ENCODE measurements at regions not wholly inside any gene's neighbourhood (a gene's known extent, or its start where the extent isn't known, plus 50 kb on each side); places are given as distances from the start of the nearest gene placed in this dataset.

DNA sequence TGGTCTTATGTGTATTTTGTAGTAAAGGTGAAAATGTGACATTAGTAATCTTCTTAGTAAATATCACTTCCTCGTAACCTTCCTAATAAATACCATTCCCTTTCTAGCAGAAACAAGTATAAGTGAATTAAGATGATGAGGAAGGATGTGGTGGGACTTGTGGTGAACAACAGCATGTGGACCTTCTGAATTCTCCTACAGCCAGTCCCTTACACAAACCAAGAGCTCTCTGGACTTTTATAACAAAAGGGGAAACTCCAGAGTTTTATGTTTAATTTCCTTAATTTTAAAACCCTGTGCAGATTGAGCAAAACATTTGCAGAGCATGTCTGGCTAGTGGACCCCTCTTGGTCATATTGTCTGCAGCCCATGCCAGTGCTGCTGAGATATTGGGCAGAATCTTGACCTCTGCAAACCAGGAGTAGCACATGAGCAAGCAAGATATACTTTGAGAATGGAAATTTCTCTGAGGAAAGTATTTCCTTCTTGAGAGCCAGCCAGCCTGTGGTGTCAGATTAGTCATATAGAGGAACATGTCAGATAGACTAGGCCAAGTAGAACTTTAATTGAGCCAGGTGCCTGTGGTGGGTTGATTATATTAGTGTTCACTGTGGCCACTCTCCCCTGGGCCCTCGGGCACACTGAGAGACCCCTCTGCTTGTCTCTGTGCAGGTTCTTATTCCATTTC, 328.2 kb downstream of the DKK2 start:
- TF ChIP-seq, protein P1, sequence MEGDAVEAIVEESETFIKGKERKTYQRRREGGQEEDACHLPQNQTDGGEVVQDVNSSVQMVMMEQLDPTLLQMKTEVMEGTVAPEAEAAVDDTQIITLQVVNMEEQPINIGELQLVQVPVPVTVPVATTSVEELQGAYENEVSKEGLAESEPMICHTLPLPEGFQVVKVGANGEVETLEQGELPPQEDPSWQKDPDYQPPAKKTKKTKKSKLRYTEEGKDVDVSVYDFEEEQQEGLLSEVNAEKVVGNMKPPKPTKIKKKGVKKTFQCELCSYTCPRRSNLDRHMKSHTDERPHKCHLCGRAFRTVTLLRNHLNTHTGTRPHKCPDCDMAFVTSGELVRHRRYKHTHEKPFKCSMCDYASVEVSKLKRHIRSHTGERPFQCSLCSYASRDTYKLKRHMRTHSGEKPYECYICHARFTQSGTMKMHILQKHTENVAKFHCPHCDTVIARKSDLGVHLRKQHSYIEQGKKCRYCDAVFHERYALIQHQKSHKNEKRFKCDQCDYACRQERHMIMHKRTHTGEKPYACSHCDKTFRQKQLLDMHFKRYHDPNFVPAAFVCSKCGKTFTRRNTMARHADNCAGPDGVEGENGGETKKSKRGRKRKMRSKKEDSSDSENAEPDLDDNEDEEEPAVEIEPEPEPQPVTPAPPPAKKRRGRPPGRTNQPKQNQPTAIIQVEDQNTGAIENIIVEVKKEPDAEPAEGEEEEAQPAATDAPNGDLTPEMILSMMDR (IDR thresholded peaks at IDR 0.05) = no peak
- Histone ChIP-seq H3K27me3 (no peaks in the 10 kb centered on the region), H3K27ac (no peak overlapping the region), H3K9ac (ENCODE audit: low read depth in 2 of 2, low read length in 2 of 2) (no peak overlapping the region), H3K36me3 (no peaks in the 10 kb centered on the region), H3K9me3 (no peaks in the 10 kb centered on the region), H3K4me3 (no peak overlapping the region), H3K4me1 (no peaks in the 10 kb centered on the region)
- intact Hi-C loops (cut with DNase I) = no loop called here
- DNase-seq = no peak

DNA sequence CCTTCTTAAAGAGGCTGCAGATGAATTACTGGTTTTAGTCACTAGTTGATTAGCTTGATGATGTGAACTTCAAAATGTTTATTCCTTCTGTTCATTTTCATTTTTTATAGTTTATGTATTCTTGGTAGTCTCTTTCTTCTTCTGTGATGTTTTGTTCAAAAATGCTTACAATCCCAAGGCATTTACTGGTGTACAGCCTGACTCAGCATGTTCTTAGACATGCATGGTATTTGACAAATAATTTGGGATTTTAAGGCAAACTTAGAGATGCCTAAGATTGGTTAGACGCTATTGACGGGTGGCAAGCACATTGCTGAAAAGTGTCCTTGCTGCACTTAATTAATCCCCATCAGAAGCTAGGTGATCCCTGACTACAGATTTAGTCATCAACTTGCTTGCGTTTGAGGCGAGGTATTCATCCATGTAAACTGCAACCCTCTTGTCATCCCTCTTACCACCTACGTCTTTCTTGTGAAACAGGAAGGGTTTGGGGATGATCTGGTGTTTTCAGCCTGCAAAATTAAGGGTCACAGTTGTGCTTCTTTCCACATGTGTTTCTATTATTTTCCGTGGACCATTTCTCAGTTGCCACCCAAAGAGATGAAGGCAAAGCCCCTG, 331.8 kb downstream of the DKK2 start:
- TF ChIP-seq, protein P1 (IDR thresholded peaks at IDR 0.05) = no peak
- Histone ChIP-seq H3K27ac (no peak overlapping the region), H3K9ac (ENCODE audit: low read depth in 2 of 2, low read length in 2 of 2) (no peak overlapping the region), H3K9me3 (no peaks in the 10 kb centered on the region), H3K36me3 (no peaks in the 10 kb centered on the region), H3K27me3 (no peaks in the 10 kb centered on the region), H3K4me1 (no peaks in the 10 kb centered on the region), H3K4me3 (no peak overlapping the region)
- intact Hi-C loops (cut with DNase I) = no loop called here
- DNase-seq = no peak

DNA sequence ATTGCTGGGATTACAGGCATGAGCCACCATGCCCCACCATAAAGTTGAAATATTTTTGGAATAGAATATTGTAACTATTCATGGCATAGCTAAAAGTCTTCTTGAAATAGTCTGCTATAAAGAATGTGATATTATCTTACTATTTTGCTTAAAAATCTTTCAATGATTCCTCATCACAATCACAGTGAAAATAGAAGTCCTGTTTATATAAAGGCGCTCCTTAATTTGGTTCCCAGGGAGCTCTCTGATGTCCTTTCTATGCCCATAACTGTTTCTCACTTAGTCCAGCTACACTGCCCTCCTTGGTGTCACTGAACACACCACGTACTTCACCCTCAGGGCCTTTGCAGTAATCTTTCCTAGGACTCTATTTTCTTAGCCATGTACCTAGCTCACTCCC, 331.7 kb upstream of the GIMD1 start:
- Histone ChIP-seq H3K4me1 (no peaks in the 10 kb centered on the region), H3K36me3 (no peaks in the 10 kb centered on the region), H3K27me3 (no peaks in the 10 kb centered on the region), H3K27ac (no peak overlapping the region), H3K9ac (ENCODE audit: low read depth in 2 of 2, low read length in 2 of 2) (no peak overlapping the region), H3K4me3 (no peak overlapping the region), H3K9me3 (no peaks in the 10 kb centered on the region)
- no peak for DNase-seq
- intact Hi-C loops (cut with DNase I) = no loop called here
- TF ChIP-seq, protein P1 (IDR thresholded peaks at IDR 0.05) = no peak

DNA sequence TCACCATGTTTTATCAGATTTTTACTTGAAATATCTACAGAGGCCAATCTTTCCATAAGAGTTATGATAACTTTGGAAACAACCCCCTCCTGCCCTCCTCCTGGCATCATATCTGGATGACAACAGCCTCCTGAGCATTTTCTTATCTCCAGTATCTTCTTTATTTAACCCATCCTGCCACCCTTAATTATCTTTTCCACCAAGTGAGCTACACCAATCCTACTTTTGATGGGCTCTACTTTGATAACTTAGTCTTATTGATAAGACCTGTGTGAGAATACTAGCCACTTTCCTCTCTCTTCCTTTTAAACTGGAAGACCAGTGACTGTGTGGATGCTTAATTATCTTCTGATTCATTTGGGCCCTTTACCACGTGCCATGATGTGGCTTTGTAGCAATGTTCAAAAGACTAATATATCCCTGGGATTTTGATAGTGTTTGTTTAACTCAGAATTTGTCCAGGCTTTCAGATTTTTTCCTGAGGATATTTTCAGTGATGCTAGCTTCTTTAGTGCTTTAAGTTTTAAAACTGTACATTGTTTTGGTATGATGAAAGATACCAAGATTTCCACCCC, 330.1 kb upstream of the GIMD1 start:
- no peaks in the 10 kb centered on the region for H3K27me3 ChIP-seq
- H3K9ac ChIP-seq (ENCODE audit: low read depth in 2 of 2, low read length in 2 of 2) = no peak overlapping the region
- intact Hi-C loops (cut with DNase I) = no loop called here
- H3K27ac ChIP-seq = no peak overlapping the region
- no peak overlapping the region for H3K4me3 ChIP-seq
- DNase-seq = no peak
- H3K36me3 ChIP-seq = no peaks in the 10 kb centered on the region
- no peaks in the 10 kb centered on the region for H3K4me1 ChIP-seq
- H3K9me3 ChIP-seq = no peaks in the 10 kb centered on the region
- TF ChIP-seq, protein P1 (IDR thresholded peaks at IDR 0.05) = no peak

DNA sequence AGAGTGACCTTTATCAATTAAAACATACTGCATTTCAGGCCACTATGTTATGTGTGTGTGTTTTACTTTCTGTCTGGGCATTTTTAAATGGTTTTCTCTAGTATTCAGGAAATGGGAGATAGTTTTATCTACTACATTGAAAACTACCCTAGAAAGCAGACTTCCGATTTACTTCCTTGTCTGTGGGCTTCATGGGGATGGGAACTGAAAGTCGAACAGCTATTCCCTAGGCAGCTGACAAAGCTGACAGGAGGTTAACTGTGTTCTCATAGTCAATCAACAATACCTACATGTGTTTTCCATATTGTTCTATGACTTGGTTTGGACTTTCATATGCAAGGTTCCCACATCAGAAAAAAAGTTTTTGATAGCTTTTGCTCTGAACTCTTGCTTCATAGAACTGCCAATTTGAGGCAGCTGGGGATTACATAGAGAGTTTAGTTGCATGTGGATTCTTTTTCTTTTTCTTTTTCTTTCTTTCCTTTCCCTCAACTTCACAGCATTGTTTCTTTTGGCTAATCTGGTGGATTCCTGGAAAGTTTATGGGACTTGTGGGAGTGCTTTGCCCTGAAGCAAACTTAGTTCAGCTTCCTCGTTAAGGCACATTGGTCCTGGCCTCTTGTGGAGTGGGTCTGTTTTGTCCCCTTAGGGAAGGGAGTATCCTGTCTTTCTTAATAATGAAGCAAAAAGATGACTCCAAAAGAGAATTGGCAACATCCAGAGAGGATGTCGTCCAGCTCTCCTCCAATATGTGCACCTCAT, 327.1 kb upstream of the GIMD1 start:
- H3K36me3 ChIP-seq = no peaks in the 10 kb centered on the region
- H3K27ac ChIP-seq = no peak overlapping the region
- no peak overlapping the region for H3K9ac ChIP-seq (ENCODE audit: low read depth in 2 of 2, low read length in 2 of 2)
- no peak overlapping the region for H3K4me3 ChIP-seq
- H3K9me3 ChIP-seq = no peaks in the 10 kb centered on the region
- H3K4me1 ChIP-seq = no peaks in the 10 kb centered on the region
- no peaks in the 10 kb centered on the region for H3K27me3 ChIP-seq
- DNase-seq = no peak
- intact Hi-C loops (cut with DNase I) = no loop called here
- TF ChIP-seq, protein P1 (IDR thresholded peaks at IDR 0.05) = no peak

All from colonic mucosa (tissue), 4 donors.